VCaP (cell line): ENCODE measurements at regions not wholly inside any gene's neighbourhood (a gene's known extent, or its start where the extent isn't known, plus 50 kb on each side); places are given as distances from the start of the nearest gene placed in this dataset.

Source experiments
- H3K27ac ChIP-seq: fragments of 450-650 bp; 2 replicates; pipeline ENCODE4 v1.5.1; 2017
- CTCF ChIP-seq: fragments of 450-650 bp; conservative IDR thresholded peaks from 2 replicates; pipeline ENCODE4 v1.5.1; 2017; ENCODE audit warnings: mild to moderate bottlenecking, moderate library complexity

DNA sequence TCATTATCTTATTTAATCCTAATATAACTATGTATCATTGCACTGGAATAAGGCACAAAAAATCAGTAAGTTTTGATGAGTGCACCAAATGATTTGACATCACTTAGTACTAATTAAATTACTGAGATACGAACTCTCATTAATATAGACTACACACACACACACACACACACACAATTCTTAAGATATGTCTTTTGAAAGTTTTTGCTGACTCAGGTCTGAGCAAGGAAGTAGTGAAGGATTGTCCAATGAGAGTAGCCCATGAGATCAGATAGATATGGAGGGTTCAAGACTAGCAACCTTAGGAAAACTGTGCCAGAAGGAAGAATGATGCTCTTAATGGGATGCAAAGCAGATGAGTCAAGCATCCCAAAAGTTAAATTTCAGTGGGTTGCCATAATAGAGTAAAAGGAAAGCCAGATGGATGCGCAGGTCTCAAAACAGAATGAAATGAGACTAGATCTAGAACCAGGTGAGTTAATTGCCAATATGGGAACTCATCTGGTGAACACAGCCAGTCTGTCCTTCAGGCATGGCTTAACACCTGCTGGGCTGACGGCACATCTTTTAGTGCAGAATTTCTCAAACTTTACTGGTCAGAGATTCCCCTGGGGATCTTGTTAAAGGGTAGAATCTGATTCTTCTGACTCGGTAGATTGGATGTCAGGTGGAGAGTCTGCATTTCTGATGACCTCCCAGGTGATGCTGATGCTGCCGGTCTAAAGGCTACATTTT is 197.0 kb upstream of the NR4A3 start:
- no peak for TF ChIP-seq CTCF
- no peak overlapping the region for H3K27ac ChIP-seq

GRCh38 chr9:99626426-99626825 is 195.3 kb upstream of the NR4A3 start:
- no peak for TF ChIP-seq CTCF
- H3K27ac ChIP-seq, result no peak overlapping the region

GRCh38 chr9:99628285-99628684 is 193.4 kb upstream of the NR4A3 start:
- no peak overlapping the region for H3K27ac ChIP-seq
- no peak for TF ChIP-seq CTCF

DNA sequence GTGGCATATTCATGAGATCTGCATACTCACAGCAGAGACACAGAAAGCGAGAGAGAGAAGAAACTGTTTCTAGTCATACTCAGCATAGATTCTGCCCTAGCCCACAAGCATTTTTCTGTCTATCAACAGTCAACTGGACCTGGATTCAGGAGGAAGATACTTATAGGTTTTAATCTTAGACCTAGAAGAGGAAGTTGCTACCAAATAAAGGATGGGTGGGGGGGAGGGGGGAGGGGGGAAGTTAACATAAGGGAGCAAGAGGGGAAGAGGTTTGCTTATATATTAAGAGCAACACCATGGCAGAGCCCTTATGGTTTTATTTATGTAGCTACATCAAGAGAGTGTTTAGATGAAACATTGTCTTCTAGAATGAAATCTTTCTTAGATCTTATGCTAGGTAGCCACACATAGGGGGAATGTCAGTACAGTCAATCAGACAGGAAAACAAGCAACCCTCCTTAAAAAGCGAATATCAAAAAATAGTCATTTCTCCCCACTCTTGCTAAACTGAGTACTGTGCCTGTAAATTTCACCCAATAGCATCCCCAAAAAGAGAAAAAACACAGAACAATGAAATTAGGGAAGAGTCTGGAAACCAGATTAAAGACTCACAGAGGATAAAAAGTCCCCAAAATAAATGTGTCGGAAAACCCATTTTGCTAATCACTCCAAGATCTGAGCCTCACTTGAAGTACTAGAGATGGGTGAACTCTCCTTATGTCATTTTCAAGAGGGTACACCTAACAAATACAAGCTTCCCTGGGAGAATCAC is 192.7 kb upstream of the NR4A3 start:
- TF ChIP-seq CTCF, result no peak
- no peak overlapping the region for H3K27ac ChIP-seq

DNA sequence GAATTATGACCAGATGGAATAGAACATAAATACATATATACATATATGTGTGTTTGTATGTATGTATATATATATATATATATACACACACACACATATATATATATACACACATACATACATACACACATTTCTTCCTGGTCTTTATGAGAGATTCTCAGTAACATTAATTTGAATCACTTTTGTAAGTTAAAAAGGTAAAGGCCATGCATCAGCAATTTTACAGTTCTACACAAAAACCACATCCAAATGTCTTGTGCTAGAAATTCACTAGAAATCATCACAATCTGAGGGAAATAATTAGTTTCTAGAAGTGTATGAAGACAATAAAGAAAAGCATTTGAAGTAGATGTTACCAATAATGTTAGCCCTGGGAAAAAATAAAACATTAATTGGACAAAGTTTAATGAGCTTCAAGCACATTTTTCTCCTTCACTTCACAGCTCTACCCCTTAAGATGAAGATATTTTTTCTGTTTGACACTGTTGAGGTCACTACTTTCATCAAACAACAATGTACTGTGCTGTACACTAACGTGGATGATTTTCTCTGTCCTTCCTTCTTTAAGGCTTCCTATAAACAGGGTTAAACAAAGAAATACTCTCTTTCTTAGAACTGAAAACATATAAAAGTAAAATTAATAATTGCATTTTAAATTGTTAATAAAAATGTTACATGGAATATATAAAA is 189.2 kb upstream of the NR4A3 start:
- no peak for TF ChIP-seq CTCF
- no peak overlapping the region for H3K27ac ChIP-seq

DNA sequence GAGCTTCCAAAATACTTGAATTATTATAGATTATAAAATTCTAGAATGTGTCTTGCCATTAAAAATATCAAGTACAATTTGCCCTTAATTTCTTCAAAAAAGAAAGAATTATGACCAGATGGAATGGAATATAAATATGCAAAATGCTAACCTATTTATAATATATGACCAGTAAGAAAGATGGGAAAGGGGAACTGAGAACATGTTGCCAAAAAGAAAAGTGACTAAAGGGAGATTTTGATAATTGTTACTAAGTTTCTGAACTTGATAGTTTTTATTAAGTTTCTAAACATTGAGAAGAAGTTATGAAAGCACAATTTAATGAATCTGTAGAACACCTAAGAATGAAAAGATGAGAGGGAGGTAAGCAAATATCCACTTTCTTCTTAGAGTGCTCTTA is 188.4 kb upstream of the NR4A3 start:
- no peak overlapping the region for H3K27ac ChIP-seq

More for the DNA sequence above, 188.4 kb upstream of the NR4A3 start:
- TF ChIP-seq CTCF, result no peak
